GM18861 (cell line): ENCODE measurements at regions not wholly inside any gene's neighbourhood (a gene's known extent, or its start where the extent isn't known, plus 50 kb on each side); places are given as distances from the start of the nearest gene placed in this dataset.
A peak's percentile ranks its signal among the peaks of the same experiment; 100 is the strongest.

Experiments
- ATAC-seq: cut with Tn5 transposase; IDR thresholded peaks from one replicate; pipeline ENCODE4 v1.9.1; 2021; ENCODE audit not compliant: unreplicated experiment

- ATAC-seq = no peak
Observed at GRCh38 chr10:108812906-108813305, 1110.4 kb downstream of the XPNPEP1 start.

- ATAC-seq = no peak
Observed at GRCh38 chr10:108812296-108812695, 1111.0 kb downstream of the XPNPEP1 start.

- no peak for ATAC-seq
Observed at GRCh38 chr10:108808228-108808627, 1115.1 kb downstream of the XPNPEP1 start.

GRCh38 chr10:108801775-108802517, 1121.4 kb downstream of the XPNPEP1 start:
- no peak for ATAC-seq

GRCh38 chr10:108801220-108801619, 1122.1 kb downstream of the XPNPEP1 start:
- no peak for ATAC-seq

- no peak for ATAC-seq
Observed at GRCh38 chr10:108797573-108797972, 1125.7 kb downstream of the XPNPEP1 start.

- peak; percentile 48 for ATAC-seq
Observed at GRCh38 chr10:108791794-108792474, 1131.4 kb downstream of the XPNPEP1 start.

GRCh38 chr10:108791030-108791429, 1132.3 kb downstream of the XPNPEP1 start:
- ATAC-seq = no peak

GRCh38 chr10:108789919-108790318, 1133.4 kb downstream of the XPNPEP1 start:
- ATAC-seq = peak; percentile 90

- no peak for ATAC-seq
Observed at GRCh38 chr10:108789336-108789735, 1134.0 kb downstream of the XPNPEP1 start.

GRCh38 chr10:108788891-108789290, 1134.4 kb downstream of the XPNPEP1 start:
- no peak for ATAC-seq

GRCh38 chr10:108787932-108788331, 1135.4 kb downstream of the XPNPEP1 start:
- no peak for ATAC-seq

- no peak for ATAC-seq
Observed at GRCh38 chr10:108785011-108785410, 1138.3 kb downstream of the XPNPEP1 start.

GRCh38 chr10:108784534-108784933, 1138.8 kb downstream of the XPNPEP1 start:
- no peak for ATAC-seq

- peak; percentile 67 for ATAC-seq
Observed at GRCh38 chr10:108783897-108784296, 1139.4 kb downstream of the XPNPEP1 start.

- ATAC-seq = no peak
Observed at GRCh38 chr10:108782411-108782810, 1140.9 kb downstream of the XPNPEP1 start.

GRCh38 chr10:108779501-108779900, 1143.8 kb downstream of the XPNPEP1 start:
- ATAC-seq = no peak

GRCh38 chr10:108775911-108776475, 1147.3 kb downstream of the XPNPEP1 start:
- ATAC-seq = no peak

GRCh38 chr10:108771106-108771505, 1152.2 kb downstream of the XPNPEP1 start:
- no peak for ATAC-seq

- ATAC-seq = no peak
Observed at GRCh38 chr10:108765794-108766193, 1157.5 kb downstream of the XPNPEP1 start.

GRCh38 chr10:108757946-108758345, 1165.4 kb downstream of the XPNPEP1 start:
- no peak for ATAC-seq

- no peak for ATAC-seq
Observed at GRCh38 chr10:108755646-108756045, 1167.7 kb downstream of the XPNPEP1 start.
